Effector memory CD4-positive, alpha-beta T cell (primary cell): ENCODE measurements at regions not wholly inside any gene's neighbourhood (a gene's known extent, or its start where the extent isn't known, plus 50 kb on each side); places are given as distances from the start of the nearest gene placed in this dataset.

ENCODE experiments used
- DNase-seq, 3 donors: peaks; one replicate each; pipeline ENCODE4 v3.0.0-alpha.2; 2020
- H3K27ac ChIP-seq: 2 replicates; pipeline ENCODE4 v1.7.0; 2013; ENCODE audit warnings: mild to moderate bottlenecking, low read length, moderate library complexity; ENCODE audit not compliant: insufficient read depth, poor library complexity, severe bottlenecking
- H3K27me3 ChIP-seq: replicated peaks from 2 replicates; pipeline ENCODE4 v1.7.0; 2013; ENCODE audit warnings: mild to moderate bottlenecking, low read length; ENCODE audit not compliant: insufficient read depth, control insufficient read depth, poor library complexity, severe bottlenecking
- H3K36me3 ChIP-seq: 2 replicates; pipeline ENCODE4 v1.7.0; 2013; ENCODE audit warnings: mild to moderate bottlenecking, low read length, moderate library complexity; ENCODE audit not compliant: control insufficient read depth, insufficient read depth
- H3K4me1 ChIP-seq: 2 replicates; pipeline ENCODE4 v1.7.0; 2013; ENCODE audit warnings: low read length, mild to moderate bottlenecking; ENCODE audit not compliant: control insufficient read depth, insufficient read depth, poor library complexity, severe bottlenecking
- H3K4me3 ChIP-seq: 2 replicates; pipeline ENCODE4 v1.7.0; 2013; ENCODE audit warnings: low read length, low read depth, mild to moderate bottlenecking; ENCODE audit not compliant: insufficient read depth, poor library complexity, severe bottlenecking
- H3K9me3 ChIP-seq: 2 replicates; pipeline ENCODE4 v1.7.0; 2013; ENCODE audit warnings: mild to moderate bottlenecking, low read length, moderate library complexity; ENCODE audit not compliant: control insufficient read depth

GRCh38 chr7:112907658-112908057, 117.5 kb upstream of the TMEM168 start:
- H3K4me3 ChIP-seq, result no peak overlapping the region
- no peak for DNase-seq
- no peak overlapping the region for H3K27ac ChIP-seq
- no peaks in the 10 kb centered on the region for H3K9me3 ChIP-seq
- peaks cover 3% of the 10 kb centered on the region for H3K36me3 ChIP-seq
- H3K4me1 ChIP-seq, result no peaks in the 10 kb centered on the region
- no peaks in the 10 kb centered on the region for H3K27me3 ChIP-seq

DNA sequence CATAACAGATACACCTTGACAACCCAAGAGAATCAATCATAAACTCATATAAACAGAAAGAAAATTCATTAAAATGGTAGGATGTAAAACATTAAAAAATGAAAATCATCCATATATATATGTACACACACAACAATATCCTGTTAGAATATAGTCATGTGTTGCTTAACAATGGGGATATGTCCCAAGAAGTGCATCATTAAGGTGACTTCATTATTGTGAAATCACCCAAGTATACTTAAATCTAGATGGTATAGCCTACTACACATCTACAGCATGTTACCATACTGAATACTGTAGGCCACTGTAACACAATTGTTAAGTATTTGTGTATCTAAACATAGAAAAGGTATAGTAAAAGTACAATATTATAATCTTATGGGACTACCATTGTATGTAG, 115.8 kb upstream of the TMEM168 start:
- no peaks in the 10 kb centered on the region for H3K27me3 ChIP-seq
- H3K36me3 ChIP-seq, result peaks cover 3% of the 10 kb centered on the region
- DNase-seq, result no peak
- no peak overlapping the region for H3K27ac ChIP-seq
- no peak overlapping the region for H3K4me3 ChIP-seq
- no peaks in the 10 kb centered on the region for H3K4me1 ChIP-seq
- H3K9me3 ChIP-seq, result no peaks in the 10 kb centered on the region

GRCh38 chr7:112905413-112905812, 115.2 kb upstream of the TMEM168 start:
- Histone ChIP-seq H3K9me3 (no peaks in the 10 kb centered on the region), H3K36me3 (peaks cover 3% of the 10 kb centered on the region), H3K4me3 (no peak overlapping the region), H3K4me1 (no peaks in the 10 kb centered on the region), H3K27ac (no peak overlapping the region), H3K27me3 (no peaks in the 10 kb centered on the region)
- no peak for DNase-seq

DNA sequence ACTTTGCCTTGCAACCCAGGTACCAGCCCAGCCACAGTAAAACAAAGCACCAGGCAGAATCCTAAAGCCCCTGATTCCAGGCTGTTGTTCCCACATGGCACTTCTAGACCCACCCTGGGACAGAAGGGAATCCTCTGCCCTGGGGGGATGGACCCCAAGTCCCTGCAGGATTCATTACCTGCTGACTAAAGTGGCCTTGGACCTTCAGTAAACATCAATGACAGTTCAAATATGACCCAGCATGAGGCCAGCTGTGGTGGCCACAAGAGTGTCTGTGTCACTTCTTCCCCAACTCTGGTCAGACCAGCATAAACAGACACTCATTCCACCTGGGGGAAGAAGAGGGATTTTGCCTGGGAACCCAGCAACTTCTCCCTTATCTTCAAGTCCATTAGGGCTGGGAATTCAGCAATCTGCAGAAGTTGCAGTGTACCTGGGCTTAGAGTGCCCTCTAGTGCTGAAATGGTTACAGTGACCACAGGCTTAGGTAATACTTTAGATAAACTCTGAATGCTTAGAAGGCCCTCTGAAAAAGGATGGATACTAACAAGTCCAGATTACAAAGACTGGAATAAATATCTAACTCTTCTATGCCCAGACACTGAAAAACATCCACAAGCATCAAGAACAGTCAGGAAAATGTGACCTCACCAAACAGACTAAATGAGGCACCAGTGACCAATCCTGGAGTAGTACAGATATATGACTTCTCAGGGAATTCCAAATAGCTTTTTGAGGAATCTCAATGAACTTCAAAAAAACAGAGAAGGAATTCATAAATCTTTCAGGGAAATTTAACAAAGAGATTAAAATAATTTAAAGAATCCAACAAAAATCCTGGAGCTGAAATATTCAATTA, 108.5 kb upstream of the TMEM168 start:
- DNase-seq, result no peak
- H3K27ac ChIP-seq, result no peak overlapping the region
- H3K9me3 ChIP-seq, result no peaks in the 10 kb centered on the region
- no peaks in the 10 kb centered on the region for H3K4me1 ChIP-seq
- no peak overlapping the region for H3K4me3 ChIP-seq
- H3K27me3 ChIP-seq, result no peaks in the 10 kb centered on the region
- peaks cover 7% of the 10 kb centered on the region for H3K36me3 ChIP-seq

DNA sequence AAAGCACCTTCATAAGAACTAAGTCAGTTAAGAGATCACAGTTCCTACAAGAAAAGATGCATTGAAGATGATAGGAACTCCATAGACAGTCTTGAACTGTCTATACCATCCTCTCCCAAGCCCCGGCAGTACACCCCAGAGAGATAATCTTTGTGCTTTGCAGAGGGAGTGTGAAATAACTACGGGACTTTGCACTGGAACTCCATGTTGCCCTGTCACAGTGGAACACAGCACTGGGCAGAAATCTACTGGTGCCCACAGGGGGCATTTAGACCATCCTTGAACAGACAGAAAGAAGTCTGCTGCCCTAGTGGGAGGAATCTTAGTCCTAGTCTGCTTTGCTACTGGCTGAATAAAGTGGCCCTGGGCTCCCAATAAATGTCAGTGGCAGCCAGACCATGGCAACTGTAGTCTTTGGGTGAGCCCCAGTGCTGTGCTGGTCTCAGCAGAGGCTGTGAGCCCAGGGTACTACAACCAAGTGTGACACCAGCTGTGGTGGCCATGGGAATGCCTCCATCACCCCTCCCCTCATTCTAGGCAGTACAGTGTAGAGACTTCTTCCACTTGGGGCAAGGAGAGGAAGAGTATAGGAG, 107.7 kb upstream of the TMEM168 start:
- no peak for DNase-seq
- Histone ChIP-seq H3K4me3 (no peak overlapping the region), H3K27ac (no peak overlapping the region), H3K4me1 (no peaks in the 10 kb centered on the region), H3K27me3 (no peaks in the 10 kb centered on the region), H3K36me3 (peaks cover 14% of the 10 kb centered on the region), H3K9me3 (no peaks in the 10 kb centered on the region)

GRCh38 chr7:112896026-112896601, 105.9 kb upstream of the TMEM168 start:
- DNase-seq, result no peak
- Histone ChIP-seq H3K4me1 (no peaks in the 10 kb centered on the region), H3K9me3 (no peaks in the 10 kb centered on the region), H3K27ac (no peak overlapping the region), H3K27me3 (no peaks in the 10 kb centered on the region), H3K36me3 (peaks cover 14% of the 10 kb centered on the region), H3K4me3 (no peak overlapping the region)

DNA sequence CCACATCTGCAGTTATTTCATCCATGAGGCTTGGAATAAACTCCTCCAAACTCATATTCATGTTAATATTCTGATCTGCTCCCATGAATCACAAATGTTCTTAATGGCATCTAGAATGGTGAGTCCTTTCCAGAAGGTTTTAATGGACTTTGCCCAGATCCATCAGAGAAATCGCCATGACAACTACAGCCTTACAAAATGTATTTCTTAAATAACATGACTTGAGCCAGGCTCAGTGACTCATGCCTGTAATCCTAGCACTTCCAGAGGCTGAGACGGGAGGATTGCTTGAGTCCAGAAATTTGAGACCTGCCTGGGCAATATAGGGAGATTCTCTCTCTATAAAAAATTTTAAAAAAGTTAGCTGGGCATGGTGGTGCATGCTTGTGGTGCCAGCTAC, 102.1 kb upstream of the TMEM168 start:
- Histone ChIP-seq H3K9me3 (no peaks in the 10 kb centered on the region), H3K27me3 (no peaks in the 10 kb centered on the region), H3K36me3 (peaks cover 14% of the 10 kb centered on the region), H3K4me3 (no peak overlapping the region), H3K4me1 (no peaks in the 10 kb centered on the region), H3K27ac (no peak overlapping the region)
- DNase-seq, result no peak

DNA sequence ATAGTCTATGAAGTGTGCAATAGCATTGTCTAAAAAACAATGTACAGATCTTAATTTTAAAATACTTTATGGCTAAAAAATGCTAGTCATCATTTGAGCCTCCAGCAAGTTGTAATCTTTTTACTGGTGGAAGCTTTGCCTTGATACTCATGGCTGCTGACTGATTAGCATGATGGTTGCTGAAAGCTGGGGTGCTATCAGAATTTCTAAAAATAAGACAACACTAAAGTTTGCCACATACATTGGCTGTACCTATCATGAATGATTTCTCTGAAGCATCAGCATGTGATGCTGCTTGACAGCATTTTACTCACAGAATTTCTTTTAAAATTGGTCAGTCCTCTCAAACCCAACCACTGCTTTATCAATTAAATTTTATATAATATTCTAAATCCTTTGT, 101.5 kb upstream of the TMEM168 start:
- no peak for DNase-seq
- Histone ChIP-seq H3K4me3 (no peak overlapping the region), H3K27ac (no peak overlapping the region), H3K9me3 (no peaks in the 10 kb centered on the region), H3K36me3 (peaks cover 14% of the 10 kb centered on the region), H3K4me1 (no peaks in the 10 kb centered on the region), H3K27me3 (no peaks in the 10 kb centered on the region)

- Histone ChIP-seq H3K9me3 (no peaks in the 10 kb centered on the region), H3K36me3 (peaks cover 14% of the 10 kb centered on the region), H3K27me3 (no peaks in the 10 kb centered on the region), H3K4me1 (no peaks in the 10 kb centered on the region), H3K4me3 (no peak overlapping the region), H3K27ac (no peak overlapping the region)
- DNase-seq, result no peak
These were observed 99.7 kb upstream of the TMEM168 start for GRCh38 chr7:112889834-112890438.

- H3K4me3 ChIP-seq, result no peak overlapping the region
These were observed 99.1 kb upstream of the TMEM168 start for GRCh38 chr7:112889268-112889667.

More at GRCh38 chr7:112889268-112889667, 99.1 kb upstream of the TMEM168 start:
- Histone ChIP-seq H3K36me3 (peaks cover 13% of the 10 kb centered on the region), H3K4me1 (no peaks in the 10 kb centered on the region), H3K27me3 (no peaks in the 10 kb centered on the region), H3K27ac (no peak overlapping the region), H3K9me3 (no peaks in the 10 kb centered on the region)
- no peak for DNase-seq
